Activated T-cell treated with anti-CD3 and anti-CD28 coated beads, Interleukin-2, amount 50 U/mL, for 72 hours (primary cell): ENCODE measurements at regions not wholly inside any gene's neighbourhood (a gene's known extent, or its start where the extent isn't known, plus 50 kb on each side); places are given as distances from the start of the nearest gene placed in this dataset.

Source experiments
- ATAC-seq, 2 donors: fragments of 150-1000 bp; cut with Tn5 transposase; replicated peaks in 1 of 2; 2 replicates each; pipeline ENCODE4 v1.10.0; 2021; ENCODE audit warnings: moderate library complexity in 2 of 2, mild to moderate bottlenecking in 1 of 2
- DNase-seq, 2 donors: peaks; one replicate each; pipeline ENCODE4 v3.0.0; 2021 to 2022; ENCODE audit warnings: mixed read lengths in 1 of 2
- H3K27ac Mint-ChIP-seq: one replicate; pipeline ENCODE4 v1.8.0; 2022; ENCODE audit warnings: mild to moderate bottlenecking, moderate library complexity, mixed read lengths
- H3K27me3 Mint-ChIP-seq: one replicate; pipeline ENCODE4 v1.8.0; 2022; ENCODE audit warnings: low read depth, mixed read lengths
- H3K36me3 Mint-ChIP-seq, 2 donors: one replicate each; pipeline ENCODE4 v1.8.0; 2022; ENCODE audit warnings: mixed read lengths in 2 of 2, mild to moderate bottlenecking in 1 of 2; ENCODE audit not compliant: insufficient read depth in 2 of 2
- H3K4me1 Mint-ChIP-seq: one replicate; pipeline ENCODE4 v1.8.0; 2022; ENCODE audit warnings: low read depth, mixed read lengths
- H3K4me3 Mint-ChIP-seq, 2 donors: one replicate each; pipeline ENCODE4 v1.8.0; 2022; ENCODE audit warnings: mild to moderate bottlenecking in 2 of 2, mixed read lengths in 2 of 2, moderate library complexity in 2 of 2
- H3K9me3 Mint-ChIP-seq, 2 donors: one replicate each; pipeline ENCODE4 v1.8.0; 2022; ENCODE audit warnings: mixed read lengths in 2 of 2

GRCh38 chr2:8015848-8016600 is 665.8 kb upstream of the ID2 start:
- DNase-seq (no peak), ATAC-seq (no peak)
- Mint-ChIP-seq H3K4me1 (peaks cover 12% of the 10 kb centered on the region), H3K9me3 (peaks cover 1 to 3% of the 10 kb centered on the region in 2 donors), H3K36me3 (peaks cover 1 to 3% of the 10 kb centered on the region in 2 donors), H3K4me3 (no peak overlapping the region), H3K27me3 (no peaks in the 10 kb centered on the region), H3K27ac (no peak overlapping the region)

GRCh38 chr2:8016688-8017087 is 665.2 kb upstream of the ID2 start:
- Mint-ChIP-seq H3K4me3 (no peak overlapping the region), H3K4me1 (peaks cover 12% of the 10 kb centered on the region), H3K9me3 (peaks cover 1 to 3% of the 10 kb centered on the region in 2 donors), H3K27ac (no peak overlapping the region), H3K27me3 (no peaks in the 10 kb centered on the region), H3K36me3 (peaks cover 1 to 3% of the 10 kb centered on the region in 2 donors)
- DNase-seq = no peak
- ATAC-seq = peak in 1 of 2 donors; percentile 19

GRCh38 chr2:8018956-8019355 is 662.9 kb upstream of the ID2 start:
- no peak overlapping the region for H3K27ac Mint-ChIP-seq
- H3K9me3 Mint-ChIP-seq = peaks cover 3 to 4% of the 10 kb centered on the region in 2 donors
- peaks cover 6 to 8% of the 10 kb centered on the region in 2 donors for H3K36me3 Mint-ChIP-seq
- no peak for DNase-seq
- no peaks in the 10 kb centered on the region for H3K27me3 Mint-ChIP-seq
- peaks cover 27% of the 10 kb centered on the region for H3K4me1 Mint-ChIP-seq
- no peak overlapping the region for H3K4me3 Mint-ChIP-seq
- no peak for ATAC-seq

- peaks cover 6 to 8% of the 10 kb centered on the region in 2 donors for H3K36me3 Mint-ChIP-seq
- no peak overlapping the region for H3K27ac Mint-ChIP-seq
- peaks cover 3 to 4% of the 10 kb centered on the region in 2 donors for H3K9me3 Mint-ChIP-seq
- peaks cover 27% of the 10 kb centered on the region for H3K4me1 Mint-ChIP-seq
- no peak overlapping the region for H3K4me3 Mint-ChIP-seq
- DNase-seq (no peak), ATAC-seq (no peak)
- no peaks in the 10 kb centered on the region for H3K27me3 Mint-ChIP-seq
Measured at GRCh38 chr2:8019934-8020333, 661.9 kb upstream of the ID2 start.

- ATAC-seq = no peak
- peaks cover 22% of the 10 kb centered on the region for H3K4me1 Mint-ChIP-seq
- H3K27ac Mint-ChIP-seq = no peak overlapping the region
- no peak overlapping the region for H3K4me3 Mint-ChIP-seq
- H3K27me3 Mint-ChIP-seq = peaks cover 6% of the 10 kb centered on the region
- peaks cover 6 to 8% of the 10 kb centered on the region in 2 donors for H3K36me3 Mint-ChIP-seq
- DNase-seq = no peak
- peaks cover 3 to 4% of the 10 kb centered on the region in 2 donors for H3K9me3 Mint-ChIP-seq
Measured at GRCh38 chr2:8021921-8022320, 659.9 kb upstream of the ID2 start.

- Mint-ChIP-seq H3K4me1 (peaks cover 19% of the 10 kb centered on the region), H3K9me3 (peaks cover 2 to 4% of the 10 kb centered on the region in 2 donors), H3K27me3 (peaks cover 6% of the 10 kb centered on the region), H3K36me3 (peaks cover 5 to 6% of the 10 kb centered on the region in 2 donors), H3K27ac (no peak overlapping the region), H3K4me3 (no peak overlapping the region)
- no peak for DNase-seq
- no peak for ATAC-seq
Measured at GRCh38 chr2:8022908-8023640, 658.8 kb upstream of the ID2 start.

GRCh38 chr2:8024506-8024905 is 657.4 kb upstream of the ID2 start:
- Mint-ChIP-seq H3K9me3 (peaks cover 2 to 4% of the 10 kb centered on the region in 2 donors), H3K4me3 (no peak overlapping the region), H3K36me3 (peaks cover 5 to 6% of the 10 kb centered on the region in 2 donors), H3K4me1 (peaks cover 19% of the 10 kb centered on the region), H3K27me3 (peaks cover 6% of the 10 kb centered on the region), H3K27ac (no peak overlapping the region)
- ATAC-seq (no peak), DNase-seq (no peak)

- Mint-ChIP-seq H3K27ac (no peak overlapping the region), H3K36me3 (peaks cover 5 to 6% of the 10 kb centered on the region in 2 donors), H3K9me3 (peaks cover 0 to 3% of the 10 kb centered on the region in 2 donors), H3K4me1 (peaks cover 31% of the 10 kb centered on the region), H3K4me3 (no peak overlapping the region), H3K27me3 (peaks cover 6% of the 10 kb centered on the region)
- ATAC-seq = no peak
- DNase-seq = no peak
Measured at GRCh38 chr2:8026381-8026780, 655.5 kb upstream of the ID2 start.

GRCh38 chr2:8027387-8027786 is 654.5 kb upstream of the ID2 start:
- Mint-ChIP-seq H3K27ac (no peak overlapping the region), H3K27me3 (peaks cover 6% of the 10 kb centered on the region), H3K9me3 (no peaks in the 10 kb centered on the region), H3K4me1 (peaks cover 30% of the 10 kb centered on the region), H3K4me3 (no peak overlapping the region), H3K36me3 (peaks cover 2 to 3% of the 10 kb centered on the region in 2 donors)
- no peak for DNase-seq
- no peak for ATAC-seq

GRCh38 chr2:8028036-8028435 is 653.8 kb upstream of the ID2 start:
- ATAC-seq (no peak), DNase-seq (no peak)
- Mint-ChIP-seq H3K4me1 (peaks cover 27% of the 10 kb centered on the region), H3K27me3 (peaks cover 6% of the 10 kb centered on the region), H3K36me3 (peaks cover 2% of the 10 kb centered on the region in 2 donors), H3K27ac (no peak overlapping the region), H3K4me3 (no peak overlapping the region), H3K9me3 (no peaks in the 10 kb centered on the region)

- peaks cover 6% of the 10 kb centered on the region for H3K27me3 Mint-ChIP-seq
- H3K4me1 Mint-ChIP-seq = peaks cover 23% of the 10 kb centered on the region
- H3K36me3 Mint-ChIP-seq = no peaks in the 10 kb centered on the region
Measured at GRCh38 chr2:8028436-8028835, 653.4 kb upstream of the ID2 start.

GRCh38 chr2:8028981-8029380 is 652.9 kb upstream of the ID2 start:
- H3K4me1 Mint-ChIP-seq = peaks cover 21% of the 10 kb centered on the region
- no peaks in the 10 kb centered on the region for H3K9me3 Mint-ChIP-seq
- no peak overlapping the region for H3K27ac Mint-ChIP-seq
- no peaks in the 10 kb centered on the region for H3K36me3 Mint-ChIP-seq
- no peak for DNase-seq
- peaks cover 6% of the 10 kb centered on the region for H3K27me3 Mint-ChIP-seq
- ATAC-seq = no peak
- H3K4me3 Mint-ChIP-seq = no peak overlapping the region

More at GRCh38 chr2:8028436-8028835, 653.4 kb upstream of the ID2 start:
- Mint-ChIP-seq H3K9me3 (no peaks in the 10 kb centered on the region), H3K4me3 (no peak overlapping the region), H3K27ac (no peak overlapping the region)
- ATAC-seq (no peak), DNase-seq (no peak)

GRCh38 chr2:8030573-8031303 is 651.1 kb upstream of the ID2 start:
- Mint-ChIP-seq H3K27me3 (peaks cover 6% of the 10 kb centered on the region), H3K4me1 (peaks cover 21% of the 10 kb centered on the region), H3K36me3 (no peaks in the 10 kb centered on the region), H3K4me3 (no peak overlapping the region), H3K9me3 (no peaks in the 10 kb centered on the region), H3K27ac (no peak overlapping the region)
- ATAC-seq = peak; percentile 50 to 55
- DNase-seq = no peak
